ENCODE measurements at regions not wholly inside any gene's neighbourhood (a gene's known extent, or its start where the extent isn't known, plus 50 kb on each side); places are given as distances from the start of the nearest gene placed in this dataset.
A peak's percentile ranks its signal among the peaks of the same experiment; 100 is the strongest.

- DNase-seq (ENCODE audit: low read depth): no peak
Measured at GRCh38 chr10:3237530-3237929, 64.9 kb upstream of the PITRM1 start.

GRCh38 chr10:3236644-3237404, 64.2 kb upstream of the PITRM1 start:
- DNase-seq (ENCODE audit: low read depth): no peak

- no peak for DNase-seq (ENCODE audit: low read depth)
Measured at GRCh38 chr10:3235996-3236510, 63.5 kb upstream of the PITRM1 start.

GRCh38 chr10:3235395-3235794, 62.8 kb upstream of the PITRM1 start:
- DNase-seq (ENCODE audit: low read depth): no peak

GRCh38 chr10:3233486-3233990, 61.0 kb upstream of the PITRM1 start:
- DNase-seq (ENCODE audit: low read depth): no peak

- no peak for DNase-seq (ENCODE audit: low read depth)
Measured at GRCh38 chr10:3231951-3232730, 59.6 kb upstream of the PITRM1 start.

GRCh38 chr10:3229815-3230214, 57.2 kb upstream of the PITRM1 start:
- DNase-seq (ENCODE audit: low read depth): no peak

GRCh38 chr10:3228629-3228945, 56.0 kb upstream of the PITRM1 start:
- no peak for DNase-seq (ENCODE audit: low read depth)

GRCh38 chr10:3226960-3227744, 54.6 kb upstream of the PITRM1 start:
- peak; percentile 55 for DNase-seq (ENCODE audit: low read depth)

GRCh38 chr10:3225561-3225960, 53.0 kb upstream of the PITRM1 start:
- DNase-seq (ENCODE audit: low read depth): no peak

GRCh38 chr10:3224241-3224640, 51.7 kb upstream of the PITRM1 start:
- no peak for DNase-seq (ENCODE audit: low read depth)

GRCh38 chr10:3222626-3223025, 50.0 kb upstream of the PITRM1 start:
- no peak for DNase-seq (ENCODE audit: low read depth)
